ENCODE measurements at regions not wholly inside any gene's neighbourhood (a gene's known extent, or its start where the extent isn't known, plus 50 kb on each side); places are given as distances from the start of the nearest gene placed in this dataset.

DNA sequence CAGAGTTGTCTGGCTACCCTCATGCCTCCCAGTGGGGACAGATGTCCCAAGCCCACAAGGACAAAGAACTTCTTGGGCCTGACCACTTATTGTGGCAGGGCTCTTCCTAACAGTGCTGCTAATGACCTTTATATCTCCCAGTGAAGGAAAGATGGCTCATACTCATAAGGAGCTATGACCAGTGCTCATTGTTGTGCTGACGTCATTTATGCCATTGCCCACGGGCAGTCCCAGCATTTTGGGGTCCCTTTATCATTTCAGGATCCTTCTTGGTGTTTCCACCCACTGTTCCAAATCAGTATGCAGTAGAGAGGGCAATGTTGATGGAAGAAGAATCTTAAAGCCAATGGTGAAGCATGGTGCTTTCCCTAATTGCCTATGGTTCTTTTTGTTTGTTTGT is 1640.0 kb upstream of the PRR20A start:
- Histone ChIP-seq H3K9me3 (replicated peaks in 1 of 3) (no peaks in the 10 kb centered on the region), H3K27ac (no peak overlapping the region), H3K36me3 (replicated peaks in 1 of 2) (no peaks in the 10 kb centered on the region), H3K27me3 (no peaks in the 10 kb centered on the region), H3K4me3 (no peak overlapping the region), H3K4me1 (replicated peaks in 1 of 2) (no peaks in the 10 kb centered on the region)
- intact Hi-C loops (cut with DNase I) = no loop called here
- 51 to 86% (median 74%) methylated on average over 2 of the region's 2 CpGs for WGBS, 4 donors
- no peak for DNase-seq
- TF ChIP-seq POLR2A (IDR thresholded peaks at IDR 0.05) = no peak
- TF ChIP-seq, protein P1, sequence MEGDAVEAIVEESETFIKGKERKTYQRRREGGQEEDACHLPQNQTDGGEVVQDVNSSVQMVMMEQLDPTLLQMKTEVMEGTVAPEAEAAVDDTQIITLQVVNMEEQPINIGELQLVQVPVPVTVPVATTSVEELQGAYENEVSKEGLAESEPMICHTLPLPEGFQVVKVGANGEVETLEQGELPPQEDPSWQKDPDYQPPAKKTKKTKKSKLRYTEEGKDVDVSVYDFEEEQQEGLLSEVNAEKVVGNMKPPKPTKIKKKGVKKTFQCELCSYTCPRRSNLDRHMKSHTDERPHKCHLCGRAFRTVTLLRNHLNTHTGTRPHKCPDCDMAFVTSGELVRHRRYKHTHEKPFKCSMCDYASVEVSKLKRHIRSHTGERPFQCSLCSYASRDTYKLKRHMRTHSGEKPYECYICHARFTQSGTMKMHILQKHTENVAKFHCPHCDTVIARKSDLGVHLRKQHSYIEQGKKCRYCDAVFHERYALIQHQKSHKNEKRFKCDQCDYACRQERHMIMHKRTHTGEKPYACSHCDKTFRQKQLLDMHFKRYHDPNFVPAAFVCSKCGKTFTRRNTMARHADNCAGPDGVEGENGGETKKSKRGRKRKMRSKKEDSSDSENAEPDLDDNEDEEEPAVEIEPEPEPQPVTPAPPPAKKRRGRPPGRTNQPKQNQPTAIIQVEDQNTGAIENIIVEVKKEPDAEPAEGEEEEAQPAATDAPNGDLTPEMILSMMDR (IDR thresholded peaks at IDR 0.05) = no peak

DNA sequence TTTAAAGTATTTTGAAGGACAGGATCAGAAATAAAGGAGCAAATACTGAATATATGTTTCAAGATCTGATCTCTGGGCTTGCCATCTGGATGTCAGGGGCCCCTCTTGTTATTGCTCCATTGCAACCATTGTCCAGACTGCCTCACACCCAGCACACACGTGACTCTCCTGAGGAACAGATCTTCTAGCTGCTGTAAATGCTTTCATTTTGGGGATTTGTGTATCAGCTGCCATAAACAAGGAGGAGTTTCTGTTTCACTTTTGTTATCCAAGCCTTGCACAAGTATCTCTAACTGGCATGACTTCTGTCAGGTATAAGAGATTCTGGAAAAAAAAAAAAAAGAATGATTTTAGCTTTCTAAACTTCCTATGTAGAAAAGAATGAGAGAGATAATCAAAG is 1624.1 kb upstream of the PRR20A start:
- Histone ChIP-seq H3K27ac (no peak overlapping the region), H3K4me1 (replicated peaks in 1 of 2) (no peaks in the 10 kb centered on the region), H3K36me3 (replicated peaks in 1 of 2) (no peaks in the 10 kb centered on the region), H3K27me3 (no peaks in the 10 kb centered on the region), H3K9me3 (replicated peaks in 1 of 3) (peaks cover 0 to 3% (median 0%) of the 10 kb centered on the region in 3 donors), H3K4me3 (no peak overlapping the region)
- intact Hi-C loops (cut with DNase I) = no loop called here
- TF ChIP-seq, protein P1 (IDR thresholded peaks at IDR 0.05) = no peak
- TF ChIP-seq POLR2A (IDR thresholded peaks at IDR 0.05) = no peak
- no peak for DNase-seq
- 21 to 40% (median 32%) methylated on average over 1 of the region's 1 CpG for WGBS, 4 donors

DNA sequence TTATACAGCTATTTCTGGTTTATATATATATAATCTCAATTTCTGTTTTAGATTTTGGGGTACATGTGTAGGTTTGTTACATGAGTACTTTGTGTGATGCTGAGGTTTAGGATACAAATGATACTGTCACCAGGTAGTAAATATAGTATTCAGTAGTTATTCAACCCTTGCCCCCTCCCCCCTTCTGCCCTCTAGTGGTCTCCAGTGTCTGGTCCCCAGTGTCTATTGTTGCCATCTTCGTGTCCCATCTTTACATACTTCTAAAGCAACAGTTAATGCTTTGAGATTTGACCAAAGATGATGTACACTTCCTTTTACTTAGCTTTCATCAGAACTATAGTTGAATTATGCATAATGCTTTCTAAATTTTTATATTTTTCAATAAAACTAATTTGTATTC is 1623.4 kb upstream of the PRR20A start:
- no peak for DNase-seq
- Histone ChIP-seq H3K27ac (no peak overlapping the region), H3K36me3 (replicated peaks in 1 of 2) (no peaks in the 10 kb centered on the region), H3K9me3 (replicated peaks in 1 of 3) (peaks cover 0 to 3% (median 0%) of the 10 kb centered on the region in 3 donors), H3K4me3 (no peak overlapping the region), H3K4me1 (replicated peaks in 1 of 2) (no peaks in the 10 kb centered on the region), H3K27me3 (no peaks in the 10 kb centered on the region)
- 52 to 74% (median 67%) methylated on average over 1 of the region's 1 CpG for WGBS, 4 donors
- intact Hi-C loops (cut with DNase I) = no loop called here
- TF ChIP-seq POLR2A (IDR thresholded peaks at IDR 0.05) = no peak
- TF ChIP-seq, protein P1 (IDR thresholded peaks at IDR 0.05) = no peak

DNA sequence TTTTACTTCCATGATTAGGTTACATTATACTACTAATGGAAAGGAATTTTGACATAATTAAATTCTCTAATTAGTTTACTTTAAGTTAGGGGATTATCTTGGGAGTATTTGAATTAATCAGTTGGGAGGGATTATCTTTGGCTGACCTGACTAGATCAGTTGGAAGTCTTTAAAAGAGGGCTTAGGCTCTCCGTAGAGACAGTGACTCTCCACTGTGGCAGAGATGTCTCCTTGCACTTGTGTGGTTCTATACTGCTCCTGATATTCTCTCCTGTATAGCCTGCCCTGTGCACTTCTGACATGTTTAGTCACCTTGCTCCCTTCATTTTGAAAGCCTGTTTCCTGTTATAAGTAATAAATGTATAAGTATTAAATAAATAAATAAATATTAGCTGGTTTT is 1612.3 kb upstream of the PRR20A start:
- TF ChIP-seq, protein P1 (IDR thresholded peaks at IDR 0.05) = no peak
- TF ChIP-seq POLR2A (IDR thresholded peaks at IDR 0.05) = no peak
- no peaks in the 10 kb centered on the region for H3K9me3 ChIP-seq (replicated peaks in 1 of 3)
- intact Hi-C loops (cut with DNase I) = no loop called here
- H3K27ac ChIP-seq = no peak overlapping the region
- H3K27me3 ChIP-seq = no peaks in the 10 kb centered on the region
- DNase-seq = no peak
- H3K36me3 ChIP-seq (replicated peaks in 1 of 2) = no peaks in the 10 kb centered on the region
- no peaks in the 10 kb centered on the region for H3K4me1 ChIP-seq (replicated peaks in 1 of 2)
- no peak overlapping the region for H3K4me3 ChIP-seq
- WGBS, 4 donors = 79 to 91% (median 86%) methylated on average over 1 of the region's 1 CpG
